ENCODE measurements at regions not wholly inside any gene's neighbourhood (a gene's known extent, or its start where the extent isn't known, plus 50 kb on each side); places are given as distances from the start of the nearest gene placed in this dataset.
A peak's percentile ranks its signal among the peaks of the same experiment; 100 is the strongest.
"Not testable (repeated sequence)": the region's sequence is repeated elsewhere in the genome, so short reads cannot be mapped to it uniquely, and the experiment has no call there.

DNA sequence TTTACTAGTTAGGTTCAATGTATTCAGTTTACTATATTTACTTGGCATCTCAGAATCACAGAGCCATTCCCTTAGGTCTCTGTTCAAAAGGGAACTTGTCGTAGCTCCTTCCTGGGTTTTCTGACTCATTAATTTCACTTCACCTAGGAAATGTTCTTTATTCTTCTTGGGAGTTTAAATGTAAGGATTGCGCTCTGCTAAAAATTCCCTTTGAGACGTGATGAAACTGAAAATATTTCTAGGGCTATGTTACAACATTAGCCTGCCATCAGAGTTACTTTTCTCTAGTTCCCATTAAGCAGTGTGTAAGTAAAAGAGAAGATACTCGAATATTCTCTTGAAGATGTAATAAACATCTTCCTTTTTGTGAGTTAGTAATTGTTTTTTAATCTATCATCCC lies 209.5 kb downstream of the CASP12 start:
- DNase-seq (ENCODE audit: low read depth) = no peak
- no peak overlapping the region for H3K4me3 ChIP-seq (ENCODE audit: control insufficient read depth, low read depth, low read length)
- TF ChIP-seq, protein P1, sequence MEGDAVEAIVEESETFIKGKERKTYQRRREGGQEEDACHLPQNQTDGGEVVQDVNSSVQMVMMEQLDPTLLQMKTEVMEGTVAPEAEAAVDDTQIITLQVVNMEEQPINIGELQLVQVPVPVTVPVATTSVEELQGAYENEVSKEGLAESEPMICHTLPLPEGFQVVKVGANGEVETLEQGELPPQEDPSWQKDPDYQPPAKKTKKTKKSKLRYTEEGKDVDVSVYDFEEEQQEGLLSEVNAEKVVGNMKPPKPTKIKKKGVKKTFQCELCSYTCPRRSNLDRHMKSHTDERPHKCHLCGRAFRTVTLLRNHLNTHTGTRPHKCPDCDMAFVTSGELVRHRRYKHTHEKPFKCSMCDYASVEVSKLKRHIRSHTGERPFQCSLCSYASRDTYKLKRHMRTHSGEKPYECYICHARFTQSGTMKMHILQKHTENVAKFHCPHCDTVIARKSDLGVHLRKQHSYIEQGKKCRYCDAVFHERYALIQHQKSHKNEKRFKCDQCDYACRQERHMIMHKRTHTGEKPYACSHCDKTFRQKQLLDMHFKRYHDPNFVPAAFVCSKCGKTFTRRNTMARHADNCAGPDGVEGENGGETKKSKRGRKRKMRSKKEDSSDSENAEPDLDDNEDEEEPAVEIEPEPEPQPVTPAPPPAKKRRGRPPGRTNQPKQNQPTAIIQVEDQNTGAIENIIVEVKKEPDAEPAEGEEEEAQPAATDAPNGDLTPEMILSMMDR (conservative IDR thresholded peaks at IDR 0.05; ENCODE audit: control insufficient read depth, insufficient read depth, low read depth, low read length) = no peak

DNA sequence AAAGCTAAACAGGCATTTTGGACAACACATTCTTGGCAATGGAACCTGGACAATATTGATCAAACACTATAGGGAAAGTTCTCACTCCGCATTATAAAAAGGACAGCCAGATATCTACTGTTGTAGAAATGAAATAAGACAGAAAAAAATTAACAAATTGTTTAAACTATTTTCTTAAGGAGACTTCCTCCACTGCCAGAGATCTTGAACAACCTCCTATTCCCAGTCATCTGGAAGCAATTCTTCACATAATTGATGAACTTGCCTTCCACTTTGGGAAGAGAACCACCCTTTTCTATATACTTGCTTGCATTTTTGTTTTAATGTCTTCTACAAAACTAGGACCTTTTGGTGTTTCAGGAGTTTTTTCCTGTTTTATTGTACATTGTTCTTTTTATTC lies 216.1 kb downstream of the CASP12 start:
- DNase-seq (ENCODE audit: low read depth) = no peak
- TF ChIP-seq, protein P1 (conservative IDR thresholded peaks at IDR 0.05; ENCODE audit: control insufficient read depth, insufficient read depth, low read depth, low read length) = no peak
- no peak overlapping the region for H3K4me3 ChIP-seq (ENCODE audit: control insufficient read depth, low read depth, low read length)

- TF ChIP-seq, protein P1 (conservative IDR thresholded peaks at IDR 0.05; ENCODE audit: control insufficient read depth, insufficient read depth, low read depth, low read length) = no peak
- no peak for DNase-seq (ENCODE audit: low read depth)
- H3K4me3 ChIP-seq (ENCODE audit: control insufficient read depth, low read depth, low read length) = no peak overlapping the region
Measured at GRCh38 chr11:104679258-104679657, 219.0 kb downstream of the CASP12 start.

- DNase-seq (ENCODE audit: low read depth) = no peak
- H3K4me3 ChIP-seq (ENCODE audit: control insufficient read depth, low read depth, low read length) = no peak overlapping the region
- TF ChIP-seq, protein P1 (conservative IDR thresholded peaks at IDR 0.05; ENCODE audit: control insufficient read depth, insufficient read depth, low read depth, low read length) = no peak
Measured at GRCh38 chr11:104678408-104678807, 219.9 kb downstream of the CASP12 start.

GRCh38 chr11:104677069-104677468 lies 221.2 kb downstream of the CASP12 start:
- not testable (repeated sequence) for H3K4me3 ChIP-seq (ENCODE audit: control insufficient read depth, low read depth, low read length); DNase-seq (ENCODE audit: low read depth)

- DNase-seq (ENCODE audit: low read depth) = no peak
- H3K4me3 ChIP-seq (ENCODE audit: control insufficient read depth, low read depth, low read length) = no peak overlapping the region
- TF ChIP-seq, protein P1 (conservative IDR thresholded peaks at IDR 0.05; ENCODE audit: control insufficient read depth, insufficient read depth, low read depth, low read length) = no peak
Measured at GRCh38 chr11:104672897-104673296, 225.4 kb downstream of the CASP12 start.

GRCh38 chr11:104668797-104669463 lies 229.3 kb downstream of the CASP12 start:
- no peak overlapping the region for H3K4me3 ChIP-seq (ENCODE audit: control insufficient read depth, low read depth, low read length)
- TF ChIP-seq, protein P1 (conservative IDR thresholded peaks at IDR 0.05; ENCODE audit: control insufficient read depth, insufficient read depth, low read depth, low read length) = no peak
- peak; percentile 92 for DNase-seq (ENCODE audit: low read depth)

Data from fibroblast of mammary gland (primary cell).